OCI-LY1 (cell line): ENCODE measurements at regions not wholly inside any gene's neighbourhood (a gene's known extent, or its start where the extent isn't known, plus 50 kb on each side); places are given as distances from the start of the nearest gene placed in this dataset.

Experiments used
- CTCF ChIP-seq: fragments of 200-600 bp; sonication (generic), shearing (Covaris generic); IDR thresholded peaks from 2 replicates; pipeline ENCODE4 v1.5.1; 2017; ENCODE audit warnings: mild to moderate bottlenecking, antibody characterized with exemption, low read length, moderate library complexity, mixed read lengths
- EZH2 ChIP-seq: fragments of 200-600 bp; sonication (generic), shearing (Covaris generic); IDR thresholded peaks from 2 replicates; pipeline ENCODE4 v1.8.0; 2017; ENCODE audit warnings: borderline replicate concordance, mixed run types, mild to moderate bottlenecking, antibody characterized with exemption, low read length, moderate library complexity, mixed read lengths

DNA sequence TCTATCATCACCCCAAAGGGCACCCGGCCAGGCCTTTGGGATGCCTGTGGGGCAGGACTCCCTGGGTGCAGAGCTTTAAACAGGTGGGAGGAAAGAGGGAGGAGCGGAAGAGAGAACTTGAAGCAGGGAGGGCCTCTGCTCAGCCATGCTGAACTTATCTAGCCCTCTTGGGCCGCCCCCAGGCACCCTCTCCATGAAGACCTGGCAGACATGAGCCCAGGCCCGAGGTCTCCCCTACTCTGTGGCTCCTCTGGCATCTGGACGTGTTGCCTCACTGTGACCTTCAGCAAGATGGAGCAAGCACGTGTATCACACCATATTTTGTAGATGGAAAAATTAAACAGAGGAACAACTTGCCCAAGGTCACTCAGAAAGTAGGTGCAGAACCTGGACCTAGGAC lies 711.4 kb downstream of the MATN1 start:
- TF ChIP-seq EZH2: no peak
- TF ChIP-seq CTCF: no peak
